Erythroblast (primary cell): ENCODE measurements at regions not wholly inside any gene's neighbourhood (a gene's known extent, or its start where the extent isn't known, plus 50 kb on each side); places are given as distances from the start of the nearest gene placed in this dataset.

Experiments used
- GATA1 ChIP-seq: IDR thresholded peaks from 2 replicates; pipeline ENCODE4 v1.6.1; 2011; ENCODE audit warnings: low read depth, mild to moderate bottlenecking, control low read depth, low read length, moderate library complexity
- POLR2A ChIP-seq: IDR thresholded peaks from 2 replicates; pipeline ENCODE4 v1.6.1; 2011; ENCODE audit warnings: mild to moderate bottlenecking, low read length

GRCh38 chr15:62818691-62819090 lies 223.9 kb upstream of the TPM1 start:
- no peak for TF ChIP-seq POLR2A
- TF ChIP-seq GATA1 = no peak
